HCEC 1CT (cell line): ENCODE measurements at regions not wholly inside any gene's neighbourhood (a gene's known extent, or its start where the extent isn't known, plus 50 kb on each side); places are given as distances from the start of the nearest gene placed in this dataset.
"Not testable (repeated sequence)": the region's sequence is repeated elsewhere in the genome, so short reads cannot be mapped to it uniquely, and the experiment has no call there.

Experiments used
- DNase-seq: peaks from one replicate; pipeline ENCODE4 v3.0.0-alpha.2; 2017

DNA sequence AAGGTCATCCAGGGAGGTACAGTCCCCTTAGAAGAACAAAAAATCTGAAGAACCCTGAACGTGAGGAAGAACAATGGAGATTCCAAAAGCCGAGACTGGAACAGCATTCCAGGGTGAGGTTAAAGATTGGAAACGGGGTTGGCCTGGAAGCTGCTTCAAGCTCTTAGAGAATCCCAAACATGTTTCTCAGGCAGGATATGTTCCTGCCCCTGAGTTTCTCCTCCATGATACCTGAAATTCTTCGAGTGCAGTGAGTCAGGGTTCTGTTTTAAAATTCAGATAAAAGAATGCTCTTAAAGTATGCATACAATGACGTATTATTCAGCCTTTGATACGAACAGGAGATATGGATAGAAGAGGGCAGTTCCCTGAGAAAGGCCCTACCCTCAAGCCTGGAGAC lies 293.1 kb downstream of the HS3ST3B1 start:
- DNase-seq: no peak

DNA sequence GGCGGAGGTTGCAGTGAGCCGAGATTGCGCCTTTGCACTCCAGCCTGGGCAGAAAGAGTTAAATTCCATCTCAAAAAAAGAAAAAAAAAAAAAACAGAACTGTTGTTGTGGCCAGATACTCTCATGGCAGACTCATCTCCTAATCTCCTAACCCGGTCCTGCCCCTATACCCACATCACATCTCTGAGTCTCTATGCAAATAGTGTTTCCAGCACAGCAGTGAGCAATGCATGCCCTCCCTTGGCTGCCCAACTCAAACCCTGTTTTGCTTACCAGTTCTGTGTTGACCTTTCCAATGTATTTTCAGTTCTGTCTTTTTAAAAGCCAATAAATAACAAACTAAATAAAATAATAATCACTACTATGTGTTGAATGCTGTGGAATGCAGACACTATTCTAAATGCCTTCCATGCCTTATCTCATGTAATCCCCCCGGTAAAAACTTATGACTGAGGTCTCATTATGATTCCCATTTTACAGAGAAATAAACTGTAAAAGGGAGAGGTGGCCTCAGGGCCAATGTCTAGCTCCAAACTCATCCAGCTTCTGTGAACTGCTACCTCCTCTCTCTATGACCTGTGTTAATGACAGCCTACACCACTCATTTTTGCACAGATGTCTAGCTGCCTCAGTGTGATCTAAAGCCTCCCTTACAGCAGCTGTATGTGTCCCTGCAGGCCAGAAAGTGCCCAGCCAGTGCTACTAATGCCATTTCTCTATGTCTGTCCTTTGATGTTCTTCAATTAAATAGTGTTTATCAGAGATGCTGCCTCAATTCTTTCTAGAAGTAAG lies 289.8 kb downstream of the HS3ST3B1 start:
- no peak for DNase-seq

DNA sequence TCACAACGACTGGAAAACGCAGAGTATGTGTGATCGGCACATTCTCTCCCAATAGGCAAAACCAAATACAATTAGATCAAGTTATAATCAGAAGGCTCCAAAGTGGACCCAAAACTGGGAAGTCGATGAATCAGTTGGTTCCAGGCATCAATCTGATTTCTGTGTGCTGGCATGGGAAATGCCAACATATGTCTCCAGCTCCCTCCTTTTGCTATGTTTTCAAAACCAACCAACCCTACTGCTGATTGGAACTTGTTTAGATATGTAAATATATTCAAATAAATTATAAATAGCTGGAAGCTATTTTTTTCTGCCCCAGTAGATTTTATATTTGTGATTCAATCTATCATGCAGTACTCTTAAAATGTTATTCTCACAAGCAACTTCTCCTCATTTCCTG lies 284.2 kb downstream of the HS3ST3B1 start:
- DNase-seq: no peak

DNA sequence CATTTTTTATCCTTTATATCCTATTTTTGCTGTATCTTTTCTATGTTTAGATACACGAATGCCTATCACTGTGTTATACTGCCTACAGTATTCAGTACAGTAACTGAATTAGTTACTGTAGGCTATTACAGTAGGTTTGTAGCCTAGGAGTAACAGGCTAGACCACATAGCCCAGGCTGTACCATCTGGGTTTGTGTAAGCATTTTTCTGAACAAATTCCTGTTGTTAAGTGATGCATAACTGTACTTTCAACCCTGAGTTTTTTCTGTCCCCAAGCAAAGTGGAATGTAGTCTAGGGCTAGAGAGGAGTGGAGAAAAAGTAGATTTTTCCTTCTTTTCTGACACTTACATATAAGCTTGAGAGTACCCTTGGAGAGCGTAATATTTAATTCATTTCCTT lies 282.1 kb downstream of the HS3ST3B1 start:
- no peak for DNase-seq

DNA sequence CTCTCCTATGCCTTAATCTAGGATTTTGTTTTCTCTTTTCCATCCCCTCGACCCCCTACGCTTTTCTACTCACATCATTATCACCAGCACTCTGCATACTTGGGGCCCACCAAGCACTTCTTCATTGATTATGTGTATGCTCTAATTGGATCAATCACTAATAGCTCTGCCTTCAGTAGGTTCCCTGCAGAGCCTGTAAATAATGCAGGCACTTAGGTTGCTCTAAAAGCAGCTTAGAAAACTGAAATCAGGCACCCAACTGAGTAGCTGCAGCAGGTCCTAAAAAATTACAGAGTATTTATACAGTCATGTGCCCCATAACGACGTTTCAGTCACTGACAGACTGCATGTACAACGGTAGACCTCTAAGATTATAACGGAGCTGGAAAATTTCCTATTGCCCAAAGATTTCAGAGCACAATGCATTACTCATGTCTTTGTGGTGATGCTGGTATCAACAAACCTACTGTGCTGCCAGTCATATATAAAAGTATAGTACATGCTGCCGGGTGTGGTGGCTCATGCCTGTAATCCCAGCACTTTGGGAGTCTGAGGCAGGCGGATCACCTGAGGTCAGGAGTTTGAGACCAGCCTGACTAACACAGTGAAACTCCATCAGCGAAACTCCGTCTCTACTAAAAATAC lies 280.4 kb downstream of the HS3ST3B1 start:
- DNase-seq: no peak

DNA sequence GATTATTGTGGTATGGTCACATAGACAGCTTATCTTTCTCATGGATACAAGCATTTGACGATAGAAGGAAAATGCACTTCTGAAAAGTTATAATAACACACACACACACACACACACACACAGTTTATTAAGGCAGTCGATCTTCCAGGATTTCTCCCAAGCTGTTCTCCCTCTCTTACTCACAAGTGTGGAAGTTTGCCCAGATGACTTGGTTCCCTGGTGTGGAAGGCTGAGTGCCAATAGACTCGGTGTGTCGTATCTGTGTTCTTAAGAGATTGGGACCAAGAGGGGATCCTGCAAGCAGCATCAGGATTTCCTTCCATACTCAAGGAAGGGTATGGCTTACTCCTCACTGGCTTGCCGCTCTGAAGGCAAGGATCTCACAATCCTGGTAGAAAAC lies 279.6 kb downstream of the HS3ST3B1 start:
- DNase-seq: no peak

DNA sequence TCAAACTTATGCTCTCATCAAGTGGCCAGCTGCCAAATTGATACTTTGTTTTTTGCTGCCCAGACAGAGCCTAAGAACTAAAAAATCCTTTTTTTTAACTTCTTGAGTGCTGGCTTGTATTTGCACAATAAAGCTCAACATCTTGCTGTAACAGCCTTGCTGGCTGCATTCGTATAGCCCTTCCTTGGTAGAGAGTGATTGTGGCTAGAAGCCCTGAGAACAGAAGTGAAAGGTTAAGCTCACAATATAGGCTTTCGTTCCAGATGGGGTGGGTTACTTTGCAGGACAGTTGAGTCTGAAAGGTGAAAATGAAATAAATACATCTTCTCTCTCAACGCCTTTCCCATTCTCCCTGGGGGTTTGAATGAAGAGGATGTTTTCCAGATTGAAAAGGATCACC lies 278.8 kb downstream of the HS3ST3B1 start:
- DNase-seq: no peak

DNA sequence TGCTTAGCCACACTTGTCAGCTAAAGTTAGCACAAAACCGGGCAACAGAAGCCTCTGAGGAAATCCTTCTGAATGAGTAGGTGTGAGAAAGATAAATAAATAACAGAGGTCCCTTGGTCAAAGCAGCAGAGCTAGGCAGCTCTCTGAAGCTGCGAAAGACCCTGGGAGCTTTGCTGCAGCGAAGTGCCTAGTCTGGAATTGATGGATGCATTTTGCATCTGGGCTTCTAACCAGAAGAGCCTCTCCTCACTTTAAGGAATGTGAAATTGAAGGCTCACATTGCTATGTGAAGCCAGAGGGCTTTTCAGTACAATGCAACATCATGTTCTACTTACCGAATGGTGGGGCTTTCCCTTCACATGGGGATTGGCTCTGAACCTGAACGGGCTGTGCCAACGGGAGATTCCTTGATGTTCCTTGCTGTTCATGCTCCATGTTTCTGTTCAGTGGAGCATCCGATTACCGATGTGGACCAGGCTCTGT lies 274.6 kb downstream of the HS3ST3B1 start:
- no peak for DNase-seq

DNA sequence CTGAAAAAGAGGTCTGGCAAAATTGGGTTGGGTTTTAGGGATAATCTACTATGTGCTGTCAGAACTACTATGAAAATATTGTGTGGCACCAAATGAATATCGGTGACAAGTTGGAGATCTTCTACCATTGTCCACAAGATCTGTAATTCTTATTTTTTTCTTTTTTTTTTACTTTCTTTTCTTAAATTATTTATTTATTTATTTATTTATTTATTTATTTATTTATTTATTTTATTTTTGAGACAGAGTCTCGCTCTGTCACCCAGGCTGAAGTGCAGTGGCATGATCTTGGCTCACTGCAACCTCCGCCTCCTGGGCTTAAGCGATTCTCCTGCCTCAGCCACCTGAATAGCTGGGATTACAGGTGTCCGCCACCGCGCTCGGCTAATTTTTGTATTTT lies 259.4 kb downstream of the HS3ST3B1 start:
- DNase-seq: not testable (repeated sequence)

DNA sequence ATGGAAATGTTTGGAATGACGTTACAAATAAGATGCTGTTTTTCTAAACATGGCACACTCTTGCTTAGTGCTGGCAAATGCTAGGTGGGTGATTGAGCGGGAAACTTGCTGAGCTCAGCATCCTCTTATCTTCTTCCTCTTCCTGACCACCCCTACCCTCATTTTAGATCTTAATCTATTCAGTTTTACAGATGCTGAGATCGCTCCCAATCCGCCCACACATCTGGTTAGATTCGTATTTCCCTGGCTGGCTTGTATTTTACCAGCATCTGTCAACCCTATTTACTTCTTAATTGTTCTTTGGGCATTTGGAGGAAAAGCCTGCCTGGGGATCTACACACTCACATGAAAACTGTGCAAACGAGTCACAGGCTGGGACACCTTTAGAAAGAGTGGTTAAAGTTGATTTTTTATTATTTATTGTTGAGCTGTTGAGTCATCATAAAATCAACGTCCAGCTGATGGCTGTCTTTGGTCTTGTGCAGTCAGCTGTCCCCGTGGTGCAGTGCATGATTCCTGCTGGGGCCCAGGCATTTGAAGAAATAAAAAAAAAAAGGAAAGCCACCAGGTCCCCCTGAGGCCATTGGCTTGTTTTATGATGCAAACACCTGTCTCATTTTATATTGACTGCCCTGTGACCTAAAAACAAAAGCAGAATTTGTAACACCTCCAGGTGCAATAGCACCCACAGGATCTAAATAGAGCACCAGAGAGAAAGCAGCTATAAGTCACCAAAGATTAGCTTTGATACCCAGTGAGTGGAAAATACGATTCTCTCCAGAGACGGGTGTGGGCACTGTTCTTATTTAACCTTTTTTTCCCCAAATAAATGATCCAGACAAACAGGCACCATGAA lies 258.6 kb downstream of the HS3ST3B1 start:
- DNase-seq: no peak

DNA sequence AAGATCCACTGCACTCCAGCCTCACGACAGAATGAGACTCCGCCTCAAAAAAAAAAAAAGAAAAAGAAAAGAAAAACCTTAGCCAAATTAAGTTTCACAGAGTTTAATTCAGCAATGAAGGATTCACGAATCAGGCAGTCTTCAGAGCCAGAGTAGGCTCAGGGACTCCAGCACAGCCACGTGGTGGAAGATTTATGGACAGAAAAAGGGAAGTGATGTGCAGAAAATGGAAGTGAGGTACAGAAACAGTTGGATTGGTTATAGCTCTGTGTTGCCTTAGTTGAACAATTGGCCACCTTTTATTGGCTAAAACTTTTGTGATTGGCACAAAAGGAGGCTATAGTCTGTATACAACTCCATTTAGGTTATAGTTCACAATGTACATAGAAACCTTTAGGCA lies 256.6 kb downstream of the HS3ST3B1 start:
- no peak for DNase-seq

DNA sequence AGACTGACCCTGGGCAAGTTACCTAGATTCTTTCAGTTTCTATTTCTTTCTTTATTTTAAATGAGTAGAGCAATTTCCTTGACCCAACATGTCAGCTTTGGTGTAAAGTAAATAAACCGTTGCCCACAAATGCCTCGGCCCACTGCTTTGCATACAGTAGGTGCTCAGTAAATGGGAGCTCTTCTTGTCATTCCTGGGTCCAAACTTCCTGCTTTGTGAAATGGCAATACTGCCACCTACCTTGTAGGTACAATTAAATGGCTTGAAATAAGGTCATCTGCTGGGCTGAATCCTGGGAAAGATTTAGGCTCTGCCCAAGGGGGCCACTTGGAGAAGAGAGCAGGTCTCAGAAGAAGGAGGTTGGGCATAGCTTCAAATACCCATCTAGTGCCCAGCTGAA lies 253.0 kb downstream of the HS3ST3B1 start:
- no peak for DNase-seq

DNA sequence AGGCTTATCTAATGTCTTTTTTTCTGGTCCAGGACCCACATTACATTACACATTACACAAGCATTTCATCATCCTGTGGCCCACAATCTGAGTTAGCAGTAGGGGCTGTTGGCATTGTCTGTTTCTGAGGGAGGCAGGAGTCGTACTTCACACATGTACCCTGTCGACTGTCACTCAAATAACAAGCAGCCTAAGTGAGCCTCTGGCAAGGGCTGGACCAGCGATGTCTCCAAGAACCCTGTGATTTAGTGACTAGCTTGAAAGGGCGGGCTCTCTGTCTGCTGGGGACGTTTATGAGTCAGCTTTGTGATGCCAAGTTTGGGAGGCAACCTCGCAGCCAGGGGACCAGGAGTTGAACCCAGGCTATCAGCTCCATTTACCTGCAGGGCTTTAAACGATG lies 251.4 kb downstream of the HS3ST3B1 start:
- no peak for DNase-seq

DNA sequence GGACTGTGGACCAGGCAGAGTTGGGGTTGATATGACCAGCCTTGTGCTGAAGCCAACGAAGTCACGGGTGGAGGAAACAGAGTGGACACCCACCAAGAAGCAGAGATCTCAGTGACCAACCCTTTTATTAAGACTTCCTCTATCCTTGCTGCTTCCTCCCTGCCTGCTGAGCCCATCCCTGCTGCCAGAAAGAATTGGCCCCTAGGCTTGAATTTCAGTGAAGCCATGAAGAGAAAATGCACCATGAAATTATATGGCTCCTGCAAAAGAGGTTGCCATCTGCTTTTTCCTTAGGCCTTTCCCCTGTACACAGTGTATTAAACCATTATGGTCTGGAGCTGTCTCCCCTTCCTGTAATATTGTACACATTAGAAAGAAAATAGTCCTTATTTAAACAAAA lies 246.7 kb downstream of the HS3ST3B1 start:
- no peak for DNase-seq

DNA sequence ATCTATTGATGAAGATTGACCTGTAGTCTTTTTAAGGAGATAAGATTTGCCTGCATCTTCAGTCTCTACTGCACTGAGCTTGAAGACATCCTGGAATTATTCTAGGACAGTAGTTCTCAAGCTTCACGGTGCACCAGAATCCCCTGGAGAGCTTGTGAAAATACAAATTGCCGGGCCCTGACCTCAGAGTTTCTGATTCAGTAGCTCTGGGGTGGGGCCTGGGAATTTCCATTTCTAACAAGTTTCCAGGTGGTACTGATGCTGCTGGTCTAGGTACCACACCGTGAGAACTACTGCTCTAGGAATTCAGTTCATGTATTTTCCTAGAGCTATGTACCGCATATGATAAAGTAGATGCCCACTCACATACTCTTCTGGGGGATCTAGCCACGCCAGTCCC lies 246.1 kb downstream of the HS3ST3B1 start:
- DNase-seq: no peak

DNA sequence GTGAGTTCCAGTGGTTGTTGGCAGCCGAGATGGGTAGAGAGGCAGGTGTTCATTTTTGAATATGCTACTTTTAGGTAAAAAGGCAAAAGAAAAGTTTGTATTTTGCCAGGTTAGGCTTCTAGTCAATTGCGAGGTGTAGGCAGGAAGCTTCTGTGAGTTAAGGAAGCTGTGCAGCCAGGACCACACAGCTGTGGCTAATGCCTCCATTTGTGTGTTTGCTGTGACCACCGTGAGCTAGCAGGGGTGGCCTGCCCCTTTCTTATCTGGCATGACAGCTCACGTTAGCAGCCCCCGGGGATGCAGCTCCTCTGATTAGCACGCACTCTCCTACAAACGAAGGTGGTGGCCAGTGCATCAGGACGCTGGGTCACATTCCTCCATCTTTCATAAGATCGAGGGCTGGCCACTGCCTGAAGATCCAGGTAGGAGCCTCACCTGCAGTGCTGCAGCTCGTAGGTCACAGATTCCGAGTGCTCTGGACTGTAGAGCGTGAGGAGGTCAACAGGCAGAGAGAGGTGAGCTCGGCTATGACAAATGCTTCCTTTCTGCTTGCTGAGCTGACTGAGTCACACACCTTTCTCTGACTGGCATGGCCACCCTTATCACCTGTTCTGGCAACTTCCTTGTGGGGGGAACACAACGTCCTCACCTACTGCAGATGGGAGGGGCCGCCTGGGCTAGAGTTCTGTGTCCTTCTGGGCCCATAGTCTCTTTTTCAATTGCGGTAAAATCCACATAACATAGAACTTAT lies 244.4 kb downstream of the HS3ST3B1 start:
- DNase-seq: no peak

DNA sequence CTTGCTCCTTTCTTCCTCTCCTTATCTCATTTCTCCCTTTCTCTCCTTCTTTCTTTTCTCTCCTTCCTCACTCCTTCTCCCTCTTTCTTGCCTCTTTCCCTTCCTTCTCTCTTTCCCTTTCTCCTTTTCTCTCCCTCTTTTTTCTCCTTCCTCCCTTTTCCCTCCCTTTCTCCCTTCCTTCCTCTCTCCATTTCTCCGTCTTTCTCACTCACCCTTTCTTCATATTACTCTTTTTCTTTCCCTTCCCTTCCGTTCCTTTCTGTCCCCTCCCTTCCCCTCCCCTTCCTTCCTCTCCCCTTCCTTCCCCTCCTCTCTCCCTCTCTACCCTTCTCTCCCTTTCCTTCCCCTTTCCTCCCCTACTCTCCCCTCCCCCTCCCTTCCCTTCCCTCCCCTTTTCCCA lies 240.8 kb downstream of the HS3ST3B1 start:
- DNase-seq: no peak

DNA sequence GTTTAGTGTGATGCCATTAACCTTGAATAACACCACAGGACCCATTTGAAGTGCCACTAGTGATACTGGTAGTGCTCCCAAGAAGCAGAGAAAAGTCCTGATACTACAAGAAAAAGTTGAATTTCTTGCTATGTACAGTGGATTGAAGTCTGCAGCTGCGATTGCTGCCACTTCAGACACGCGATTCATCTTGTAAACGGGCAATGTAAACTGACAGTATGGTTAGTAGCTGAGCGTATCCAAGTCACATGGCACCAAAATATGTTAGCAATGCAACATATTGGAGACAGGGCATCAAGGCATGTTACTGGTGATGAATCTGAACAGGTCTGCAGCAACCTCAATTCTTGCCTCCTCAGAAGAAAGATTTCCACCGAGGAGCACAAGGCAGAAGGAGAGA lies 238.9 kb downstream of the HS3ST3B1 start:
- no peak for DNase-seq

DNA sequence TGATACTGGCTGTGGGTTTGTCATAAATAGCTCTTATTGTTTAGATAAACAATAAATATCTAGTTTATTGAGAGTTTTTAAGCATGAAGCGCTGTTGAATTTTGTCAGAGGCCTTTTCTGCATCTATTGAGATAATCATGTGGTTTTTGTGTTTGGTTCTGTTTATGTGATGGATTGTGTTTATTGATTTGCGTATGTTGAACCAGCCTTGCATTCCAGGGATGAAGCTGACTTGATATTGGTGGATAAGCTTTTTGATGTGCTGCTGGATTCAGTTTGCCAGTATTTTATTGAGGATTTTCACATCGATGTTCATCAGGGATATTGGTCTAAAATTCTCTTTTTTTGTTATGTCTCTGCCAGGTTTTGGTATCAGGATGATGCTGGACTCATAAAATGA lies 231.4 kb downstream of the HS3ST3B1 start:
- not testable (repeated sequence) for DNase-seq

DNA sequence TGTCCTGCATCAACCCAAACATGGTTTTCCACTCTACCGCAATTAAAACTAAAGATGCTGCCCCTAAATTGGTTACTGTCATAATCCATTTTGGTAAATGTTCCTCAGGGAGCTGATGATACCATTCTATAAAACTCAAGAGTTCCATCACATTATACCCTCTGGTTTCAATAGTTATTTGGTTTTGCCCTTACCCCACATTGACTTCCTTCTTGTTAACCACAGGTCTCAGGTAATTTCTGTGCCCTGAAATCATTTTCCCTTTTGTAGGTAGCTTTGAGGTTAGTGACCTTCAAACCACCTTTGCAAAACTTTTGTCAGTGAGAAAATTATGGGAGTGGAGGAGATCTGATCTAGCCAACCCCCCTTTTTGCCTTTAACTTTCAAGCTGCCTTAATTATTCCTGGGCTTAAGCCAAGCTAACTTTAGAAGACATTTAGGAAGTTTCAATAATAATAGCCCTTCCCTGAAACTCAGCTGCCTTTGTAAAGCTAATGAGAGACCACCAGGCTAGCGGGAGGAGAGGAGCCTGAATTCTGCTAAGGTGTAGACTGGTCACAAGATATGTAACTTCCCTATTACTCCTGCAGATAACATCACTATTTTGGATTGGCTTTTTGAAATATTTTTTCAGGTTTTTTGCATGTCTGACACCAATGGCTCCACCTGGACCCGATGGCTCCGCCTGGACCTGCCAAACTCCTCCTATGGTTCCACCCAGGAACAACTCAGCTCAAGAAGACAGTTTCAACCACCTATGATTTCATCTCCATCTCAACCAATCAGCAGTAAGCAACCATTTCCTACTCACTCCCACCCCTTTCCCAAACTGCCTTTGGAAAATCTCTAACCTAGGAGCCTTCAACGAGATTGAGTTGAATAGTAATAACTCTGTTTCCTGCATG lies 224.9 kb downstream of the HS3ST3B1 start:
- DNase-seq: no peak

DNA sequence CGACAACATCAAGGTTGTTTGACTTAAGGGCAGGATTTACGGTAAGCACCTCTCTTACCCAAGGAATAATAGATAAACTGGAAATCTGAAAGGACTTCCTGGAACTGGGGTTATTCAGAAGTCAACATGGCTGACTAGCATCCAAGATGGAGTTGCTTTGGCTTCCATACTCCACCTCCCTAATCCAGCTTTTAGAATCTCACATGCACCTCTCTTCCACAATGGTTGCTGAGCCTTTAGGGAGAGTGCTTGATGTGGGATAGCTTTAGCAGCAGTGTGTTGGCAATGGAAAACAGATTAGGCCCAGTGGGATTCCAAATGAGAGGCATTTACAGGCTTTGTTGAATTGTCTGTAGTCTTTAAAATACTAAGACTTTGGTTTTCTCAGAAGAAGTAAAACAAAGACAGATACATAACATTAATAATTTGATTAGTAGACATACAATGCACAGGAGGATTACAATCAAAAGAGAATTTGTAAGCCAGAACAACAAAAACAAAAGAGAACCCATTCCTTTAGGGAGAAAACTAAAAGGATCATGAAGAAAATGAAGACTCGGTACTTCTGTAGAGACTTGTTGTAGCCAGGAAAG lies 222.0 kb downstream of the HS3ST3B1 start:
- no peak for DNase-seq
